ENCODE measurements at regions not wholly inside any gene's neighbourhood (a gene's known extent, or its start where the extent isn't known, plus 50 kb on each side); places are given as distances from the start of the nearest gene placed in this dataset.

DNA sequence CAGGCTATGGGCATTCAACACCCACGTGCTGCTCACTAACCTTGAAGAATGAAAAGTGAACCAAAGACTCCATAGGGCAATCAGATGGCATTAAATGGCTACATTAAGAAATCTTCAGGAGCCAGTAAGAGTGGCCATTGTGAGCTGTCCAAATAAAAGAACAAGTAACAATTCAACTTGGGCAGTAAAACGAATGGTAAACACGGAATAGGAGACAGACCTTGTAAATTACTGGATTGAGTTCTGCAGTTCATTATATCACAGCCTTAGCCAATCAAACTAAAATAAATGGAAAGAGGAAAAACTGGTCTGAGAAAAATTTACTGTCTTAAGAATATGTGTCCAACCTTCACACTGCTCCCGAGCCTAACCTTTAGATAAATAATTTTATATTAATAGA is 306.5 kb upstream of the ZNF521 start:
- Mint-ChIP-seq H3K27me3 (no peaks in the 10 kb centered on the region), H3K9me3 (no peaks in the 10 kb centered on the region), H3K4me3 (no peak overlapping the region), H3K27ac (no peak overlapping the region), H3K4me1 (ENCODE audit: low read depth) (no peaks in the 10 kb centered on the region), H3K36me3 (ENCODE audit: low read depth) (no peaks in the 10 kb centered on the region)
- intact Hi-C loops (cut with micrococcal nuclease), result no loop called here

DNA sequence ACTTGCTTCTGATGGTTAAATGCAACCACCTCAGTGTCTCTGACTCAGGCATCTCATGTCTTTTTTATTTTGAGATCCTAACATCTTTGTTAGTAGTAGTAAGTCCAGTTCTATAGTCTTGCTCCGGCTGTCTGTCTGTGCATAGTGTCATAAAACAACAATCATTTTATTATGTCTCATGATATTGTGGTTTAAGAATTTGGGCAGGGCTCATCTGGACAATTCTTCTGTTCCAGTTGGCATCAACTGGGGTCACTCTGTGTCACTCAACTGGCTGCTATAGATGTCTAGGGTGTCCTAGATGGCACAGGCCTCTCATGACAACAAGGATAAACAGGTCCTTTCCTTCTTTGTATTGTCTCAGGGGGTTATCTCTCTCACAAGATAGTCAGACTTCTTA is 299.6 kb upstream of the ZNF521 start:
- Mint-ChIP-seq H3K4me3 (no peak overlapping the region), H3K36me3 (ENCODE audit: low read depth) (no peaks in the 10 kb centered on the region), H3K27ac (no peak overlapping the region), H3K4me1 (ENCODE audit: low read depth) (no peaks in the 10 kb centered on the region), H3K27me3 (no peaks in the 10 kb centered on the region), H3K9me3 (no peaks in the 10 kb centered on the region)
- intact Hi-C loops (cut with micrococcal nuclease), result no loop called here

DNA sequence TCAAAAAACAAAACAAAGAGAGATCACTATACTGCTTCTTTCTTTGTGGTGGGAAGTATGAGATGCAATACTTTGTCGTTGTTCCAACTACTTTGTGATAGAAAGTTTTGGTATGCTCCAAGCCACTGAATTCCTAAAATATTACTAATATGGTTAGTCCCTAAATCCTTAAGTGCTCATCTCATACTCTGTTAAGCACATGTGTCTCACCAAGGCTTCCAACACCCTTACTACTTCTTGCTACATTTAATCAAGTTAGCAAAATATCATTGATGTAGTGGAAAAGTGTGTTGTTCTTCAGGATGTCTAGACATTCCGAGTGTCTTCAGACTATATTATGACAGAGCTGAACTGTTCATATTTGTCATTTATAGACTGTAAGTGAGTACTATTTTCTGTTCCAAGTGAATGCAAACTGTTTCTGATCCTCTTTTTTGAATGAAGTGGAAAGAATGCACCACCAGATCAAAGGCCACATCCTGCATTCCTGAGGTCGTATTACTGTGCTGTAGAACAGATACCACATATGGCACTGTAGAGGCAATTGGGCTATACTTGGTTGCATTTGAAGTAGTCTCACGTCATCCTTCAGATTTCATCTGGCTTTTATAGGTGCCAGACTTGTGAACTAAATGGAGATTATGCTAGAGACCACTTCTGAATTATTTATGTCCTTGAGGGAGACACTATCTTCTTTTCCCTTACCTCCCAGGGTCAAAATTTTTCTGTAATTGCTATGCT is 298.4 kb upstream of the ZNF521 start:
- no peaks in the 10 kb centered on the region for H3K27me3 Mint-ChIP-seq
- no peaks in the 10 kb centered on the region for H3K9me3 Mint-ChIP-seq
- intact Hi-C loops (cut with micrococcal nuclease), result no loop called here
- no peak overlapping the region for H3K4me3 Mint-ChIP-seq
- H3K36me3 Mint-ChIP-seq (ENCODE audit: low read depth), result no peaks in the 10 kb centered on the region
- no peak overlapping the region for H3K27ac Mint-ChIP-seq
- H3K4me1 Mint-ChIP-seq (ENCODE audit: low read depth), result no peaks in the 10 kb centered on the region

DNA sequence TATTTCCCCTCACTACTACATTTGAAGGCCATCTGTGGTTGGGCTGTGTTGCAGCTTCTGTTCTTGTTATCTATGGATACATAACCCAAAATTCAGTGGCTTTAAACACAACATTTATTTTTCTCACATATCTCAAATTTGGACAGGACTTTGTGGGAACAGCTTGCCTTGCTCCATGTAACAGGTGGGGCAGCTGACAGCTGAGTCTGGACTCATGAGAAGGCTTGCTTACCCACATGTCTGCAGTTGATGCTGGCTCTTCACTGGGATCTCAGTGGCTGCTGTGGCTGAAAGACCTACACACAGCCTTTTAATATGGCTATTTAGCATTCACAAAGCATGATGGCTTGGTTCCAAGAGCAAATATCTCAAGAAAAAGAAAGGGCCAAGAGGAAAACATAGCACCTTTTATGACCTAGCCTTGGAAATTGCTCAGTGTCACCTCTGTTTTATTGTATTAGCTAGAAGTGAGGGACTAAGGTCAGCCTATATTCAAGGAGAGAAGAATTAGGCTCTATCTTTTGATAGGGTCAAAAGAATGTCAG is 296.8 kb upstream of the ZNF521 start:
- Mint-ChIP-seq H3K36me3 (ENCODE audit: low read depth) (no peaks in the 10 kb centered on the region), H3K4me1 (ENCODE audit: low read depth) (no peaks in the 10 kb centered on the region), H3K27me3 (no peaks in the 10 kb centered on the region), H3K9me3 (no peaks in the 10 kb centered on the region), H3K27ac (no peak overlapping the region), H3K4me3 (no peak overlapping the region)
- intact Hi-C loops (cut with micrococcal nuclease), result no loop called here

GRCh38 chr18:25647404-25647803 is 295.4 kb upstream of the ZNF521 start:
- intact Hi-C loops (cut with micrococcal nuclease), result no loop called here
- Mint-ChIP-seq H3K4me1 (ENCODE audit: low read depth) (no peaks in the 10 kb centered on the region), H3K27ac (no peak overlapping the region), H3K9me3 (no peaks in the 10 kb centered on the region), H3K27me3 (no peaks in the 10 kb centered on the region), H3K4me3 (no peak overlapping the region), H3K36me3 (ENCODE audit: low read depth) (no peaks in the 10 kb centered on the region)

- Mint-ChIP-seq H3K27ac (no peak overlapping the region), H3K4me1 (ENCODE audit: low read depth) (no peaks in the 10 kb centered on the region), H3K9me3 (no peaks in the 10 kb centered on the region), H3K27me3 (no peaks in the 10 kb centered on the region), H3K4me3 (no peak overlapping the region), H3K36me3 (ENCODE audit: low read depth) (no peaks in the 10 kb centered on the region)
- intact Hi-C loops (cut with micrococcal nuclease), result no loop called here
Observed at GRCh38 chr18:25646971-25647370, 295.0 kb upstream of the ZNF521 start.

- no peak overlapping the region for H3K27ac Mint-ChIP-seq
- H3K4me3 Mint-ChIP-seq, result no peak overlapping the region
- H3K36me3 Mint-ChIP-seq (ENCODE audit: low read depth), result no peaks in the 10 kb centered on the region
- intact Hi-C loops (cut with micrococcal nuclease), result no loop called here
- H3K27me3 Mint-ChIP-seq, result no peaks in the 10 kb centered on the region
- H3K9me3 Mint-ChIP-seq, result no peaks in the 10 kb centered on the region
- no peaks in the 10 kb centered on the region for H3K4me1 Mint-ChIP-seq (ENCODE audit: low read depth)
Observed at GRCh38 chr18:25639596-25639995, 287.6 kb upstream of the ZNF521 start.

- H3K9me3 Mint-ChIP-seq, result peaks cover 20% of the 10 kb centered on the region
- intact Hi-C loops (cut with micrococcal nuclease), result no loop called here
- no peaks in the 10 kb centered on the region for H3K27me3 Mint-ChIP-seq
- H3K4me1 Mint-ChIP-seq (ENCODE audit: low read depth), result no peaks in the 10 kb centered on the region
- H3K36me3 Mint-ChIP-seq (ENCODE audit: low read depth), result no peaks in the 10 kb centered on the region
- H3K4me3 Mint-ChIP-seq, result no peak overlapping the region
- H3K27ac Mint-ChIP-seq, result no peak overlapping the region
Observed at GRCh38 chr18:25633563-25633962, 281.6 kb upstream of the ZNF521 start.

DNA sequence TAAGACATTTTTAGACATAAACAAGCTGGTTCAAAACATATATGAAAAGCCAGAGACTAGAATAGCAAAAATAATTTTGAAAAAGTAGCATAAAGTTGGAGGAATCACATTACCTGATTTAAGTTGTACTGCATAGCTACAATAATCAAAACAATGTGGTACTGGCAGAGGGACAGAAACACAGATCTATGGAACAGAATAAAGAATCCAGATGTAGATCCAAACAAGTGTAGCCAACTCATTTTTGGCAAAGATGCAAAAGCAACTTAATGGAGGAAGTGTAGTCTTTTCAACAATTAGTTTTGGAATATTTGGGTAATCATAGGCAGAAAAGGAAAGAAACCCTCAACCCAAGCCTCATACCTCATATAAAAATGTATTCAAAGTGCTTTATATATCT is 278.7 kb upstream of the ZNF521 start:
- H3K27me3 Mint-ChIP-seq, result no peaks in the 10 kb centered on the region
- H3K9me3 Mint-ChIP-seq, result peaks cover 48% of the 10 kb centered on the region
- H3K4me3 Mint-ChIP-seq, result no peak overlapping the region
- intact Hi-C loops (cut with micrococcal nuclease), result no loop called here
- H3K4me1 Mint-ChIP-seq (ENCODE audit: low read depth), result no peaks in the 10 kb centered on the region
- H3K27ac Mint-ChIP-seq, result no peak overlapping the region
- no peaks in the 10 kb centered on the region for H3K36me3 Mint-ChIP-seq (ENCODE audit: low read depth)

GRCh38 chr18:25621682-25622081 is 269.7 kb upstream of the ZNF521 start:
- no peaks in the 10 kb centered on the region for H3K4me1 Mint-ChIP-seq (ENCODE audit: low read depth)
- intact Hi-C loops (cut with micrococcal nuclease), result no loop called here
- H3K4me3 Mint-ChIP-seq, result no peak overlapping the region
- no peak overlapping the region for H3K27ac Mint-ChIP-seq
- H3K9me3 Mint-ChIP-seq, result peaks cover 30% of the 10 kb centered on the region
- no peaks in the 10 kb centered on the region for H3K27me3 Mint-ChIP-seq
- H3K36me3 Mint-ChIP-seq (ENCODE audit: low read depth), result no peaks in the 10 kb centered on the region

- Mint-ChIP-seq H3K27me3 (no peaks in the 10 kb centered on the region), H3K9me3 (peaks cover 24% of the 10 kb centered on the region), H3K36me3 (ENCODE audit: low read depth) (no peaks in the 10 kb centered on the region), H3K4me3 (no peak overlapping the region), H3K4me1 (ENCODE audit: low read depth) (no peaks in the 10 kb centered on the region), H3K27ac (no peak overlapping the region)
- intact Hi-C loops (cut with micrococcal nuclease), result no loop called here
Observed at GRCh38 chr18:25621144-25621543, 269.2 kb upstream of the ZNF521 start.

GRCh38 chr18:25614168-25614567 is 262.2 kb upstream of the ZNF521 start:
- H3K4me1 Mint-ChIP-seq (ENCODE audit: low read depth), result no peaks in the 10 kb centered on the region
- no peak overlapping the region for H3K27ac Mint-ChIP-seq
- no peaks in the 10 kb centered on the region for H3K36me3 Mint-ChIP-seq (ENCODE audit: low read depth)
- no peaks in the 10 kb centered on the region for H3K27me3 Mint-ChIP-seq
- intact Hi-C loops (cut with micrococcal nuclease), result no loop called here
- no peak overlapping the region for H3K4me3 Mint-ChIP-seq
- no peaks in the 10 kb centered on the region for H3K9me3 Mint-ChIP-seq

GRCh38 chr18:25612466-25612865 is 260.5 kb upstream of the ZNF521 start:
- no peaks in the 10 kb centered on the region for H3K36me3 Mint-ChIP-seq (ENCODE audit: low read depth)

DNA sequence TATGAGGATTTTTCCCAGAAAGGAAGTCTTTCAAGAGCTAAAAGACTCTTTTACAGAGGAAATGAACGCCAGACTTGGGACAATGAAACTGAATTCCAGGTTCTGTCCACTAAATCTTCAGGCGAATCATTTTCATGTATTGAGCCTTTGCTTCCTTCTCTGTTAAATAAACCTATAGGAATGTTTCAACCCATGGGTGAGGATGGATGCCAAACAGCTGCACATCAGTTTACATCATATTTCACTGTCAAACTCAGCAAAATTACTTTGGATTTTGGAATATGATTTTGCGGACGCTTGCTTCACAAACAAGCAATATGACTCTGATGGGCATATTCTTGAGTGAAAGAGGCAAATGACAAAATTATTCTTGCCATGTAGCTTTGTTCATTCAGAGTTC is 256.1 kb upstream of the ZNF521 start:
- Mint-ChIP-seq H3K36me3 (ENCODE audit: low read depth) (no peaks in the 10 kb centered on the region), H3K4me1 (ENCODE audit: low read depth) (no peaks in the 10 kb centered on the region), H3K9me3 (peaks cover 9% of the 10 kb centered on the region), H3K27ac (no peak overlapping the region), H3K4me3 (no peak overlapping the region), H3K27me3 (no peaks in the 10 kb centered on the region)
- intact Hi-C loops (cut with micrococcal nuclease), result no loop called here

More at GRCh38 chr18:25612466-25612865, 260.5 kb upstream of the ZNF521 start:
- H3K4me1 Mint-ChIP-seq (ENCODE audit: low read depth), result no peaks in the 10 kb centered on the region
- no peak overlapping the region for H3K27ac Mint-ChIP-seq
- no peaks in the 10 kb centered on the region for H3K9me3 Mint-ChIP-seq
- intact Hi-C loops (cut with micrococcal nuclease), result no loop called here
- no peak overlapping the region for H3K4me3 Mint-ChIP-seq
- no peaks in the 10 kb centered on the region for H3K27me3 Mint-ChIP-seq

All from dendritic cell treated with granulocyte-macrophage colony-stimulating factor and Interleukin-4, amounts not matched to agents 40 ng/mL and 50 ng/mL, for 4 days (primary cell).